Epithelial cell of esophagus (primary cell): ENCODE measurements at regions not wholly inside any gene's neighbourhood (a gene's known extent, or its start where the extent isn't known, plus 50 kb on each side); places are given as distances from the start of the nearest gene placed in this dataset.

Experiments used
- DNase-seq: peaks from one replicate; pipeline ENCODE4 v3.0.0; 2010; ENCODE audit warnings: low read depth
- H3K4me3 ChIP-seq: 2 replicates; pipeline ENCODE4 v1.5.1; 2011; ENCODE audit warnings: mild to moderate bottlenecking, low read length, control low read depth
- TF ChIP-seq, protein P1 (sequence below): IDR thresholded peaks from 2 replicates; pipeline ENCODE4 v1.5.1; 2011; ENCODE audit warnings: low read depth, mild to moderate bottlenecking, low read length, control low read depth, inconsistent platforms; ENCODE audit not compliant: insufficient read depth; ENCODE audit errors: missing control alignments

DNA sequence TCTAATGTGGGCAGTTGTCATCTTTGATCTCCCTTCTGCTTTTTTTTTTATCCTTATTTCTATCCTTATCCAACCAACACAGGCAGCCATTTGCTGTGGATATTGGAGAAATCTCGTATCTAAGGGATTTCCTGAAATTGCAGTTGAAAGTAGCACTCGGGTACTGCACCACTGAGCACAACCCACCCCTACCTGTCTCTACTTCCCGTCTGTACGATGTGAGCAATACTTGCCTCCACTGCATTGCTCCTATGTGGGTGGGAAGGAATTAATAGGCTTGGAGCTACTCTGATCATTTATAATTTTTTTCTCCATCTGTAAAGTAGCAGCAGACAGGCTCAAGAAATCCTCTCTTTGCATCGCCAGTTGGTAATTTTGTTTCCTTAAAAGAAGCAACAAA lies 300.4 kb downstream of the SNAPC1 start:
- no peak for DNase-seq
- H3K4me3 ChIP-seq = no peak overlapping the region
- TF ChIP-seq, protein P1, sequence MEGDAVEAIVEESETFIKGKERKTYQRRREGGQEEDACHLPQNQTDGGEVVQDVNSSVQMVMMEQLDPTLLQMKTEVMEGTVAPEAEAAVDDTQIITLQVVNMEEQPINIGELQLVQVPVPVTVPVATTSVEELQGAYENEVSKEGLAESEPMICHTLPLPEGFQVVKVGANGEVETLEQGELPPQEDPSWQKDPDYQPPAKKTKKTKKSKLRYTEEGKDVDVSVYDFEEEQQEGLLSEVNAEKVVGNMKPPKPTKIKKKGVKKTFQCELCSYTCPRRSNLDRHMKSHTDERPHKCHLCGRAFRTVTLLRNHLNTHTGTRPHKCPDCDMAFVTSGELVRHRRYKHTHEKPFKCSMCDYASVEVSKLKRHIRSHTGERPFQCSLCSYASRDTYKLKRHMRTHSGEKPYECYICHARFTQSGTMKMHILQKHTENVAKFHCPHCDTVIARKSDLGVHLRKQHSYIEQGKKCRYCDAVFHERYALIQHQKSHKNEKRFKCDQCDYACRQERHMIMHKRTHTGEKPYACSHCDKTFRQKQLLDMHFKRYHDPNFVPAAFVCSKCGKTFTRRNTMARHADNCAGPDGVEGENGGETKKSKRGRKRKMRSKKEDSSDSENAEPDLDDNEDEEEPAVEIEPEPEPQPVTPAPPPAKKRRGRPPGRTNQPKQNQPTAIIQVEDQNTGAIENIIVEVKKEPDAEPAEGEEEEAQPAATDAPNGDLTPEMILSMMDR = no peak

DNA sequence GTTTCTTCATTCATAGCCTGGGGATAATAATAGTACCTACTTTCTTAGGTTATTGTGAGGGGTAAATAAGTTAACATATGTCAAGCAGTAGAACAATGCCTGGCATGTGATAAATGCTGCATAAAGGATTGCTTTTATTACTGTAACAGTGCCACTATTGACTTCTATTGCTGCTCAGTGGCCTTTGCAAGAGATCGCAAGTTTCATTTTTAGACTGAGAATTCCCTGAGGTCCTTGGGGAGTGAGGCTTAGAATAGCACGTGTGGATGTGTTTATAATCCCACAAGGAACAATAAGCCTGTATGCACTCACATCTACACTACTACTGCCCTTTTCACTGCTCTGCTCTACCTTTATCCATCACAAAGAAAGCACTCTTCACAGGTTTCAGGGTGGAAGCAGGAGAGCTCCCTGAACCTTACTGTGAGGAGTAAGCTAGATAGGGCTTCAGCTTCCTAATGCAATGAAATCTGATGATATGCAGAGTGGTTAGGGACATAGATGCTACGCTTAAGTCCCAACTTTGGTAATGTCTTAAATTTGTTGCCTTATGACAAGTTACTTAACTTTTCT lies 302.6 kb downstream of the SNAPC1 start:
- no peak for DNase-seq
- TF ChIP-seq, protein P1 = no peak
- no peak overlapping the region for H3K4me3 ChIP-seq

- TF ChIP-seq, protein P1 = no peak
- H3K4me3 ChIP-seq = no peak overlapping the region
- DNase-seq = no peak
Measured at GRCh38 chr14:62066304-62066703, 304.1 kb downstream of the SNAPC1 start.

GRCh38 chr14:62071039-62071438 lies 308.8 kb downstream of the SNAPC1 start:
- TF ChIP-seq, protein P1 = no peak
- no peak overlapping the region for H3K4me3 ChIP-seq
- DNase-seq = no peak

GRCh38 chr14:62076368-62076767 lies 314.1 kb downstream of the SNAPC1 start:
- DNase-seq = no peak
- TF ChIP-seq, protein P1 = no peak
- H3K4me3 ChIP-seq = no peak overlapping the region

GRCh38 chr14:62076825-62077605 lies 314.8 kb downstream of the SNAPC1 start:
- TF ChIP-seq, protein P1 = no peak
- H3K4me3 ChIP-seq = no peak overlapping the region
- no peak for DNase-seq
